Endothelial cell of umbilical vein (primary cell): ENCODE measurements at regions not wholly inside any gene's neighbourhood (a gene's known extent, or its start where the extent isn't known, plus 50 kb on each side); places are given as distances from the start of the nearest gene placed in this dataset.

ENCODE experiments used
- BruUV-seq: library from RNA; stranded (reverse); fragments of 400-500 nt; replicated peaks from 2 replicates; lab custom pipeline; 2021; lab: Mats Ljungman, UMichigan
- CTCF ChIA-PET: fragments of 300-600, 350-600 bp; sonication (Branson Sonifier 250); formaldehyde crosslinking; loops from one replicate; lab custom pipeline; 2021; ENCODE audit warnings: antibody characterized with exemption, inconsistent platforms; lab: Charles Lee
- POLR2A ChIA-PET: fragments of 300-600, 350-600 bp; sonication (Branson Sonifier 250); formaldehyde crosslinking; loops from one replicate; lab custom pipeline; 2021; ENCODE audit warnings: antibody characterized with exemption, inconsistent platforms; lab: Charles Lee
- DNase-seq: peaks from one replicate; pipeline ENCODE4 v3.0.0-alpha.2; 2011; ENCODE audit warnings: low read depth, low spot score
- FAIRE-seq: peaks from 2 replicates; lab custom pipeline; 2011; peaks lifted over from hg19 to GRCh38; lab: Jason Lieb, UNC
- H2AFZ ChIP-seq: 2 replicates; pipeline ENCODE4 v1.6.0; 2012; ENCODE audit warnings: low read depth, low read length, control low read depth, inconsistent platforms
- H3K27ac ChIP-seq: 2 replicates; pipeline ENCODE4 v1.5.1; 2011; ENCODE audit warnings: low read depth, mild to moderate bottlenecking, control low read depth, low read length, moderate library complexity; ENCODE audit not compliant: insufficient read depth
- H3K27me3 ChIP-seq, 2 experiments: 2 replicates each; pipeline versions ENCODE4 v1.6.0 to v1.6.1; 2011; ENCODE audit warnings: low read length in 2 of 2, mixed read lengths in 1 of 2; ENCODE audit not compliant: control insufficient read depth in 2 of 2, insufficient read depth in 2 of 2
- H3K36me3 ChIP-seq, 2 experiments: 2 replicates in 1 of 2; 3 replicates in 1 of 2; pipeline ENCODE4 v1.5.1; 2011; ENCODE audit warnings: low read length in 2 of 2, mild to moderate bottlenecking in 1 of 2, moderate library complexity in 1 of 2; ENCODE audit not compliant: control insufficient read depth in 2 of 2, insufficient read depth in 2 of 2; ENCODE audit errors: extremely low read depth in 1 of 2
- H3K4me1 ChIP-seq: 3 replicates; pipeline ENCODE4 v1.5.1; 2011; ENCODE audit warnings: mild to moderate bottlenecking, low read length; ENCODE audit not compliant: control insufficient read depth, insufficient read depth; ENCODE audit errors: extremely low read depth
- H3K4me2 ChIP-seq: 2 replicates; pipeline ENCODE4 v1.6.1; 2011; ENCODE audit warnings: low read length, control low read depth, mixed read lengths; ENCODE audit not compliant: insufficient read depth
- H3K4me3 ChIP-seq, 3 experiments: fragments of 200-600 bp in 1 of 3; sonication (generic), shearing (Covaris generic) in 1 of 3; replicated peaks in 1 of 3; 2 replicates each; pipeline ENCODE4 v1.5.1; 2011 to 2016; ENCODE audit warnings: control low read depth in 3 of 3, low read length in 3 of 3, mild to moderate bottlenecking in 2 of 3, inconsistent platforms in 1 of 3, low read depth in 1 of 3, moderate library complexity in 1 of 3; ENCODE audit not compliant: insufficient read depth in 1 of 3
- H3K79me2 ChIP-seq: 2 replicates; pipeline ENCODE4 v1.6.0; 2012; ENCODE audit warnings: low read length, inconsistent platforms; ENCODE audit not compliant: control insufficient read depth, insufficient read depth
- H3K9ac ChIP-seq: replicated peaks from 2 replicates; pipeline ENCODE3; 2011; ENCODE audit warnings: low read length, control low read depth; ENCODE audit not compliant: insufficient read depth; ENCODE audit errors: extremely low read depth
- H3K9me1 ChIP-seq: replicated peaks from 3 replicates; pipeline ENCODE4 v1.6.0; 2011; ENCODE audit warnings: mild to moderate bottlenecking, low read length; ENCODE audit not compliant: control insufficient read depth, insufficient read depth; ENCODE audit errors: extremely low read depth
- H3K9me3 ChIP-seq: replicated peaks from 2 replicates; pipeline ENCODE4 v1.5.1; 2012; ENCODE audit warnings: low read length, inconsistent platforms; ENCODE audit not compliant: control insufficient read depth, insufficient read depth
- H4K20me1 ChIP-seq: replicated peaks from 2 replicates; pipeline ENCODE3; 2011; ENCODE audit warnings: mild to moderate bottlenecking, low read length; ENCODE audit not compliant: control insufficient read depth, insufficient read depth; ENCODE audit errors: extremely low read depth
- EZH2 ChIP-seq: IDR thresholded peaks from 2 replicates; pipeline ENCODE4 v1.6.1; 2012; ENCODE audit warnings: borderline replicate concordance, low read depth, mild to moderate bottlenecking, moderate library complexity, low read length, inconsistent platforms; ENCODE audit not compliant: severe bottlenecking
- FOS ChIP-seq: IDR thresholded peaks from 2 replicates; pipeline ENCODE4 v1.6.1; 2011; ENCODE audit warnings: mild to moderate bottlenecking, low read length, moderate library complexity, borderline replicate concordance; ENCODE audit not compliant: insufficient read depth
- GATA2 ChIP-seq: IDR thresholded peaks from 2 replicates; pipeline ENCODE4 v1.7.0; 2011; ENCODE audit warnings: low read depth, mild to moderate bottlenecking, moderate library complexity, mixed read lengths, low read length; ENCODE audit not compliant: insufficient read length, insufficient read depth
- JUN ChIP-seq: IDR thresholded peaks from 2 replicates; pipeline ENCODE4 v1.6.1; 2011; ENCODE audit warnings: borderline replicate concordance, low read depth; ENCODE audit not compliant: insufficient read length, insufficient read depth
- MAX ChIP-seq: IDR thresholded peaks from 2 replicates; pipeline ENCODE4 v1.6.1; 2011; ENCODE audit not compliant: insufficient read depth, insufficient read length
- MYC ChIP-seq: IDR thresholded peaks from one replicate; pipeline ENCODE4 v1.6.1; 2011; ENCODE audit warnings: mild to moderate bottlenecking, low read depth, low read length
- POLR2AphosphoS5 ChIP-seq: IDR thresholded peaks from 2 replicates; pipeline ENCODE4 v1.6.1; 2012; ENCODE audit warnings: low read depth, mild to moderate bottlenecking, control low read depth, low read length, moderate library complexity; ENCODE audit not compliant: insufficient read depth
- dilution Hi-C: fragments of 300-500 bp; cut with MboI; formaldehyde crosslinking; loops from one replicate; pipeline ENCODE4 v1.15.0; 2019; ENCODE audit warnings: low sequenced_read_pairs; ENCODE audit not compliant: extremely low pct_ligation_motif_present
- intact Hi-C: fragments of 100-400 bp; cut with micrococcal nuclease; formaldehyde crosslinking; loops from one replicate; pipeline ENCODE4 v1.10.0; 2022
- TF ChIP-seq, protein P1 (sequence below), 2 donors: IDR thresholded peaks; 1 replicate in 1 of 2; 2 replicates in 1 of 2; pipeline ENCODE4 v1.5.1; 2011; ENCODE audit warnings: low read length in 2 of 2, mild to moderate bottlenecking in 2 of 2, moderate library complexity in 2 of 2, control low read depth in 1 of 2, inconsistent platforms in 1 of 2, low read depth in 1 of 2; ENCODE audit not compliant: insufficient read depth in 1 of 2; ENCODE audit errors: extremely low read depth in 1 of 2

DNA sequence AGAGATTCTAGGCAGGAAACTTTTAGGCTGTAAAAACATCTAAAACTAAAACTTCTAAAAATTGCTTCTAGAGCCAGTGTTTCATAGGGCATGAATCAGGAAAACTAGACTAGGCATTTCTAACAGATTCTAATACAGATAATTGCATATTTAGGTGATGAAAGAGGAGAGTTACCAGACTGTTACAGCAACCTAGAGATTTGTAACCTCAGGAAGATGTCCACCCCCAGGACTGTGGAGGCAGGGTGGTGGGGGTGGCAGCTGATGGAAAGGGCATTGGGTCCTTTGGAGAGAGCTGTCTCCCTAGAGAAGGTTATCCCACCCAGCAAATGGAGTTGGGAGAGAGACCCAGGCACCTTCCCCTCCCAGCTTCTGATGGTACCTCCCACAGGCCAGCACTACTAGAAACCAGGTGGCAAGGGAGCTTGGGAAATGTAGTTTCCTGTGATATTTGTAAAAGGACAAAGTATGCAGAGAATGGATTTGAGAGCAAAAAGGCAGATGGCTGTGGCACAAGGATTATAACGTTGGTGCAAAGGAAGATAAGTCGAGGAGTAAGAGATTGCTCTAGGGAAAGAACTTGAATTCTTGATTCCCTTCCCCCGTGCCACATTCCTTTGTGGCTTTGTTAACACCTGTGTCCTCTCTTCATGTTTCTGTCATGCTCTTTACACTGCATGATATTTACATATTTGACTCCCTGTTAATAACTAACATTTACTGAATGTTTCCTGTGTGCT lies 75.6 kb upstream of the MGAT5 start:
- CTCF ChIA-PET: interaction anchor here (1.4 to 2.0 kb wide), 4 partner anchors 10 to 67 kb away, joined by 3 to 8 read pairs (median 4); no protein-coding TSS in a partner anchor
- H3K4me3 ChIP-seq: no peak overlapping the region
- peak; percentile 10 for DNase-seq

GRCh38 chr2:134181219-134181618 lies 72.7 kb upstream of the MGAT5 start:
- Histone ChIP-seq H3K9me1 (no peaks in the 10 kb centered on the region), H3K4me2 (no peak overlapping the region), H3K36me3 (no peaks in the 10 kb centered on the region), H3K9me3 (no peaks in the 10 kb centered on the region), H3K4me3 (no peak overlapping the region), H3K4me1 (peaks cover 20% of the 10 kb centered on the region), H3K9ac (no peak overlapping the region), H3K27me3 (no peaks in the 10 kb centered on the region), H2AFZ (no peak overlapping the region), H3K79me2 (peaks cover 15% of the 10 kb centered on the region), H3K27ac (no peak overlapping the region), H4K20me1 (no peaks in the 10 kb centered on the region)
- ChIA-PET CTCF (interaction anchor here (0.7 to 1.5 kb wide), 6 partner anchors 17 to 63 kb away, joined by 3 to 7 read pairs (median 3); no protein-coding TSS in a partner anchor), POLR2A (no interaction called here)
- FAIRE-seq: no peak
- BruUV-seq: no TSS peak
- intact Hi-C loops (no loop called here), dilution Hi-C loops (no loop called here)
- no peak for DNase-seq
- no peak for TF ChIP-seq POLR2AphosphoS5
- no peak for TF ChIP-seq GATA2
- no peak for TF ChIP-seq MYC
- no peak for TF ChIP-seq FOS
- no peak for TF ChIP-seq EZH2
- TF ChIP-seq, protein P1, sequence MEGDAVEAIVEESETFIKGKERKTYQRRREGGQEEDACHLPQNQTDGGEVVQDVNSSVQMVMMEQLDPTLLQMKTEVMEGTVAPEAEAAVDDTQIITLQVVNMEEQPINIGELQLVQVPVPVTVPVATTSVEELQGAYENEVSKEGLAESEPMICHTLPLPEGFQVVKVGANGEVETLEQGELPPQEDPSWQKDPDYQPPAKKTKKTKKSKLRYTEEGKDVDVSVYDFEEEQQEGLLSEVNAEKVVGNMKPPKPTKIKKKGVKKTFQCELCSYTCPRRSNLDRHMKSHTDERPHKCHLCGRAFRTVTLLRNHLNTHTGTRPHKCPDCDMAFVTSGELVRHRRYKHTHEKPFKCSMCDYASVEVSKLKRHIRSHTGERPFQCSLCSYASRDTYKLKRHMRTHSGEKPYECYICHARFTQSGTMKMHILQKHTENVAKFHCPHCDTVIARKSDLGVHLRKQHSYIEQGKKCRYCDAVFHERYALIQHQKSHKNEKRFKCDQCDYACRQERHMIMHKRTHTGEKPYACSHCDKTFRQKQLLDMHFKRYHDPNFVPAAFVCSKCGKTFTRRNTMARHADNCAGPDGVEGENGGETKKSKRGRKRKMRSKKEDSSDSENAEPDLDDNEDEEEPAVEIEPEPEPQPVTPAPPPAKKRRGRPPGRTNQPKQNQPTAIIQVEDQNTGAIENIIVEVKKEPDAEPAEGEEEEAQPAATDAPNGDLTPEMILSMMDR (IDR thresholded peaks at IDR 0.05; ENCODE audit: extremely low read depth in 1 of 2, insufficient read depth in 1 of 2, low read depth in 1 of 2, low read length in 2 of 2): no peak

More for the DNA sequence above, 75.6 kb upstream of the MGAT5 start:
- no peaks in the 10 kb centered on the region for H4K20me1 ChIP-seq
- H3K9ac ChIP-seq: peak overlapping the region; percentile 62
- no peaks in the 10 kb centered on the region for H3K36me3 ChIP-seq
- TF ChIP-seq MYC: no peak
- no peak for TF ChIP-seq EZH2
- TF ChIP-seq POLR2AphosphoS5: no peak
- TF ChIP-seq GATA2: no peak
- TF ChIP-seq JUN: no peak
- TF ChIP-seq FOS: no peak
- no peak for TF ChIP-seq MAX
- peak overlapping the region; percentile 53 for H3K4me2 ChIP-seq
- H3K9me3 ChIP-seq: no peaks in the 10 kb centered on the region
- no peak for FAIRE-seq
- H3K27ac ChIP-seq: peak overlapping the region; percentile 79
- POLR2A ChIA-PET: no interaction called here
- peaks cover 35% of the 10 kb centered on the region for H3K4me1 ChIP-seq
- dilution Hi-C loops: no loop called here
- H3K79me2 ChIP-seq: peaks cover 16% of the 10 kb centered on the region
- intact Hi-C loops: loop anchor here (5.0 kb wide), 1 partner anchor 124 kb away; no protein-coding TSS in a partner anchor
- no TSS peak for BruUV-seq
- no peak overlapping the region for H2AFZ ChIP-seq
- no peaks in the 10 kb centered on the region for H3K9me1 ChIP-seq
- H3K27me3 ChIP-seq: no peaks in the 10 kb centered on the region
